NCI-H1105 (cell line): ENCODE measurements at regions not wholly inside any gene's neighbourhood (a gene's known extent, or its start where the extent isn't known, plus 50 kb on each side); places are given as distances from the start of the nearest gene placed in this dataset.

Source experiments
- DNase-seq: peaks from one replicate; lab custom pipeline; 2025; lab: John Stamatoyannopoulos, UW

DNA sequence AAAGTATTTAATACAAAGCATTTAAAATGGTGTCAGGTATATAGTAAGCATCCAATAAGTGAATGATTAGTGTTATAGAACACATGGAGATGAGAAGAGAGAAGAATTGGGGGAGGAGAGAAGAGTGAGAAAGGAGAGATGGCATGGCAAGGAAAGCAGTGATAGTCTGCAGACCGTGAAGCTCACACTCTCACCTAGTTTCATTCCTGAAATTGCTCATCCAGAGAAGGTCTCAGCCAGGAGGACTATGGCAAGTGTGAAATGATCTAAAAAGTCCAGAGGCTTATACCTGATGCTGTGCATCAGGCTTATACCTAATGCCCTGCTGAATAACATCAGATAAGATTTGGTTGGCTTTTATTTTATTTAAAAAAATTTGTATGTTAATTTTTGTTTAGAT is 351.6 kb upstream of the KLF12 start:
- no peak for DNase-seq

DNA sequence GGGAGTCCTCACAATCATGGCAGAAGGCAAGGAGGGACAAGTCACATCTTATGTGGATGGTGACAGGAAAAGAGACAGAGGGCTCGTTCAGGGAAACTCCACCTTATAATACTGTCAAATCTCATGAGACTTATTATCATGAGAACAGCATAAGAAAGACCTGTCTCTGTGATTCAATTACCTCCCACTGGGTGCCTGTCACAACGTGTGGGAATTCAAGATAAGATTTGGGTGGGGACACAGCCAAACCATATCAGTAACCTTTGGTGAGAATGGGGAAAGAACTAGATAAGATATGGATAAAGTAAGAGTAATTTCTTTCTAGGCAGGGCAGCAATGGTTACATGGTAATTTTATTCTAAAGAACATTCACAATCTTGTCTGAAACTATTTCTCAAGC is 344.9 kb upstream of the KLF12 start:
- no peak for DNase-seq

DNA sequence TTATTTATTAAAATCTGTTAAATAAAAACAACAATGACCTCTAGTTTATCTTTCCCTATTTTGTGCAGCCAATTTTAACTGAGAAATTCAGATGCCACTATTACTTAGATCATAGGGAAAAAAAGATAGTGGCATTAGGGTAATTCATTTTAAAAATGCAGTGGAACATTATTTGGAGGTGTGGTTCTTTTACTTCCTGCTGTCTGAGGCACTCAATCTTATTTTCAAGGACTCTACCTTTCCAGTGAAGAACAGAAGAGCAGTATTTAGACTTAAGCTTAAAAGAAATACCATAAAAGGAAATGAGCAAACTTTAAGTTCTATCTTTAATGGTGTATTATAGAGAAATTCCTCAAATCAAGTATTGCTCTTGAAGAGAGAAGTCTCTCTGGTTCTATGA is 342.6 kb upstream of the KLF12 start:
- no peak for DNase-seq

- no peak for DNase-seq
These were observed 342.2 kb upstream of the KLF12 start for GRCh38 chr13:74476365-74476764.

GRCh38 chr13:74466864-74467263 is 332.7 kb upstream of the KLF12 start:
- DNase-seq = no peak

DNA sequence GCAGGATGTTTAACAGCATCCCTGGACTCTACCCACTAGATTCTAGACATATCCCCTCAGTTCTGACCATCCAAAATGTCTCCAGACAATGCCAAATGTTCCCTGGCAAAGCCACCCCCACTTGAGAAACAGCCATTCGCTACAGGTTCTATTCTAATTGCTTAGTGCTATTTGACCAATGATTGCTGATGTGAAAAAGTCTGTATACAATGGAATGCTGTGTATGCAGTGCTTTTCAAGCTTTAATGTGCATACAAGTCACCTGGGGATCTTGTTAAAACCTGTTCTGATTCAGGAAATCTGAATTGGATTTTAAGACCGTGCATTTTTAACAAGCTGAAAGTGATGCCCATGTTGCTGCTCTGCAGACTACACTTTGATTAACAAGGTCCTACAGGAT is 331.8 kb upstream of the KLF12 start:
- DNase-seq = no peak

DNA sequence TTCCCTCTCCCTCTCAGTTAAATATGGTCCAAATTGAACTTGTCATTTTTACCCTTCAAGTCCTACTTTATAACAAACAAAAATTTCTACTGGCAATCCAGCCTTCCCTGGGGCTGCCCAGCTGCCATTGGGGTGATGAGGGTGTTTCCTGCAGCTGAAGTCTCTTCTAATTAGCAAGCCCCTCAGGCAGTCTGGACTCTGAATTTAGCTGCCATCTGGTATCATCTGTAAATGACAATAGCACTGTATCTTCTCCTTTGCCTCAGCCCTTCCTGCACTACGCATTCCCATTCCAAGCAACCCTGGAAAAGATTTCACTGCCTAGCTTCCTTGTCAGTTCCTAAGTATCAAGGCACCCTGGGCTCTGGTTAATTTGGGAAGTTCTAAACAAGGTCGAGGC is 331.1 kb upstream of the KLF12 start:
- no peak for DNase-seq

DNA sequence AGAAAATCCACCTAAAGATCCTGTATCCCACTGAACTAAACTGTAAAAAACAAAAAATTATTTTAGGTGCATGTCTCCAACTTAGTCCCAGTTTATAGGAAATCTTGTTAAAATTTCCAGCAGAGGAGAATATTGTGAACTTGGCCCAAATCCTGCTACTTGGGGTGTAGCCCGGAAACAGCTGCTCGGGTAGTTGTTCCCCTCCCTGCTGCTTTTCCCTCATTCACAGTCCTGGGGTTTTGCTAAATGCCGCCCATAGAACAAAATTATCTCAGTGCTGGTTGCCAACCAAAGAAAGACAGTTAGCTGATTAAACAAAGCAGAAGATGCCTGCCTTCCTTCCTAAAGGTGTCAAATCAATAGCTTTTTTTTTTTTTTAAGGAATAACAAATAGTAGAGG is 330.5 kb upstream of the KLF12 start:
- no peak for DNase-seq

GRCh38 chr13:74461011-74461410 is 326.8 kb upstream of the KLF12 start:
- DNase-seq = no peak

GRCh38 chr13:74452881-74453280 is 318.7 kb upstream of the KLF12 start:
- DNase-seq = no peak

DNA sequence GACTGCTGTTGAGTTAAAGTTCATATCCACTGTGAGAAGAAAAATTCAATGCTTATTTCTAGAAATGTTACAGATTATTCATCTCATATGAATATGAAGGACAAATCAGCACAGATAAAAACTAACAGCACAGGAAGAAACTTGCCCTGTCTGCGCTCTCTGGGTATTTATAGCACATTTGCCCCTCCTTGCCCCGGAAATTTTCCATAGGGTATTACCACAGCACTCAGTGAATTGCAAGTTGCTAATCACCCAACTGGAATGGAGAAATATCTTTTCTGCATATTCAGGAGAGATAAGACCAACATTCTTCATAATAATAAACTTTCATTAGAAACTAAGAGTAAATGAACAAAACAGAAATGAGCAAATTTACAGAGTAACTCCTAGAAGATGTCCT is 318.0 kb upstream of the KLF12 start:
- DNase-seq = no peak

- no peak for DNase-seq
These were observed 316.8 kb upstream of the KLF12 start for GRCh38 chr13:74450964-74451363.

DNA sequence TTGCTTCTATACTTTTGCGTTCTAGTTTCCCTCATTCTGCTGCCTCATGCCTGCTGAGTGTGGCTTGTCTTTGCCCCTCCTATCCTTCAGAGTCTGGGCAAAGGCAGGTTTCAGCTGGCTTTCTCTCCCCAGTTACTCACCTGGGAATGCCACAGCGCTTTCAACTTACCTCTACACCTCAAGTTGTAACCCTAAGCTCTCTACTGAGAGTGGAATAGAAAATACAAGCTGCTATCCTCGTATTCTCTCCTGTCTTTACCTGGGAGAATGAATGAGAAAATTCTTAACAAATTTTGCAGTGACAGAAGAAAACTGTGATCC is 316.3 kb upstream of the KLF12 start:
- no peak for DNase-seq

DNA sequence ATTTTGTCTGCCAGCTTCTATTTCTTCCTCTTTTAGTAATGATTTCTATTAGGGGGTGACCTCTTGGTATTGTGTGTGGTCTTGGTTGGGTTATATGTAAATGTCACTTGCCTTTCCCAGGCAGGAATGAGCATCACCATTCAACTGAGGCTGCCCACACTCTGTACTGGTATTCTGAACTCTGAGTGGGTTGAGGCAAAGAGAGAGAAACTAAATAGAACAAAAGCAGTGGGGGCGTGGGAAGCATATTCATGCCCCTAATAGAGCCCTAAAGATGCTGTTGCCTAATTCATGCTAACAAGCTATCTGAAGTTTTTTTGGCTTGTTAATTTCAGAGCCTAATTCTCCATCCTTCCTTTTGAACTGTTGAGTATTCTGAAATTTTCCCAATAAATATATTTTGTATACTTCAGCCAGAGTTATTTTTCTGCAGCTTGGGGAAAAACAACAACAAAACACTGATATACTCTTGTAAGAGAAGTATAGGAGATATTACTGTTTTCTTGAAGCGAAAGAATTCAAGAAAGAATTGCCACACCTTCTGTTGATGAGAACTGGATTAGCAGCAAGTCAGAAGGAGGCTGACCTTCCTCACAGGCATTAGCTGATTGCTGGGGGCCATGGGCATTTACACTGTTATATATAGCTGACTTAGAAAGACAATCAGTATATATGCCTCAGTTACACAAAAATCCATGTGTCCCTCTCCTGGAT is 315.8 kb upstream of the KLF12 start:
- no peak for DNase-seq

GRCh38 chr13:74444864-74445479 is 310.8 kb upstream of the KLF12 start:
- no peak for DNase-seq

DNA sequence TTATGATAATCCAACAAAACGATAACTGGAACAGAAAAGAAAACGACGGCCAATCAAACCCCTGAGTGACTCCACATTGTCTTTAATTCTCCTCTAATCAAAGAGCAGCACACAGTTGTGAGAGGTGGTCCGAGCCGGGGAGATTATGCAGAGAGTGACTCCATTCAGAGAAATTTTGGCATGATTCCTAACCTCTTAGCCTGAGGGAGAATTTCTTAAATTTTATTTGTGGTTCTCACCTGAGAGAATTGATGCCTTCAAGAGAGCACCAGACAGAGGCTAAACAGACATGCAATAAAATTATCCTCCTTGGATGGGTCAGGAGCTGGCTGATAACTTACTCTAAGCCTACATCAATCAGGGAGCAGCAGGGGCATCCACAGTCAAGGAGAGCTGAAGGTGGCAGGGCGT is 310.0 kb upstream of the KLF12 start:
- DNase-seq = no peak

- DNase-seq = no peak
These were observed 309.4 kb upstream of the KLF12 start for GRCh38 chr13:74443631-74444030.

- no peak for DNase-seq
These were observed 308.5 kb upstream of the KLF12 start for GRCh38 chr13:74442751-74443150.

DNA sequence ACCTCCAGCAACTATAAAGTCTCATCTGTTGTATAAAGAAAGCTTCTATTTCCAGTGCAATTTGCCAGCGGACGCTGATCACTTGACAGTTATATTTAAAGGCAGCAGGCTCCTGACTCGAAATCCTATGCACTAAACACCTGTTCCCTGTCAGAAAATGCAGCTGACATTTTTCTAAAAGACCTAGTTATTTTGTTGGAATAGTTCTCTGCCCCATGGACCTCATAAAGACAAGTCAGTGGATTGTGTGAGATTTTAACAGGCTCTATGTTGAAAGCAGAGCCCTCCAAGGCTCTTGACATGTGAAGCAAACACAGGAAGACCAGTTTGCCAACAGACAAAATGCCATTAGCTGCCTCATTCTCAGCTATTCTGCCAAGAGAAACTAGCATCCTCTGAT is 304.7 kb upstream of the KLF12 start:
- DNase-seq = no peak

- DNase-seq = no peak
These were observed 300.6 kb upstream of the KLF12 start for GRCh38 chr13:74434782-74435181.

DNA sequence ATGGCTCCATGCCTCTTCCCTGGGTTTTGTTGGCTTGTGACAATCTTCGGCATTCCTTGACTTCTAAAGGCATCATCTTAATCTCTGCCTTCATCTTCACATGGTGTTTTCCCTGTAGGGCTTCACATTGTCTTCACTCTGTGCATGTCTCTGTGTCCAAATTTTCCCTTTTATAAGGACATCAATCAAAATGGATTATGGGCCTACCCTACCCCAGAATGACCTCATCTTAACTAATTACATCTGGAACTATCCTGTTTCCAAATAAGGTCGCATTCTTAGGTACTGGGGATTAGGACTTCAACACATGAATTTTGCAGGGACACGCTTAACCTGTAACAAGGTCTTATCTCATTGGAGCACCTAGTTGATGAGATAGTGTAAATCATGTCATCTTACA is 290.3 kb upstream of the KLF12 start:
- DNase-seq = no peak

DNA sequence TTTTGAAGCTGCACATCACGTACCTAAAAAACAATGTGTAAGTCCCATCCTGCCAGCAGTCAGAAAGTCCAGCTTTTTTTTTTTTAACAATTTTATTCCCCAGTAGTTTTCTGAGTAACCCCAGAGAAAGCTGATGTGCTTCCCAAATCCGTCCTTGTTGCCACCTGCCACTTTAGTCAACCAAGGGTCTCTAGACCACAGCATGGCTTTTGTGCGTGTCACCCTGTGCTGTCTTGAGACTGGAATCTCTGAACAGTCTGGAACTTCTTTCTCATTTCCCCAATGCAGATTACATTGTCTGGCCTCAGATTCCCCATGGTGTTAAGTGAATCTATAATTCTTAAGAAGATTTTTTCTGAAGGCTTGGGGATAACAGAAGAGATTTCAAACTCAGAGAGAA is 289.2 kb upstream of the KLF12 start:
- no peak for DNase-seq

GRCh38 chr13:74414458-74414857 is 280.3 kb upstream of the KLF12 start:
- DNase-seq = no peak

- no peak for DNase-seq
These were observed 279.3 kb upstream of the KLF12 start for GRCh38 chr13:74413482-74413881.
